Activated CD4-positive, alpha-beta T cell treated with anti-CD3 and anti-CD28 coated beads, Interleukin-2, amount 10 ng/mL, durations not matched to agents 24 days and 14 days (primary cell): ENCODE measurements at regions not wholly inside any gene's neighbourhood (a gene's known extent, or its start where the extent isn't known, plus 50 kb on each side); places are given as distances from the start of the nearest gene placed in this dataset.

Experiments
- DNase-seq: peaks from one replicate; pipeline ENCODE4 v3.0.0; 2022
- H3K27ac Mint-ChIP-seq: one replicate; pipeline ENCODE4 v1.8.0; 2022; ENCODE audit warnings: mild to moderate bottlenecking, mixed read lengths
- H3K27me3 Mint-ChIP-seq: one replicate; pipeline ENCODE4 v1.8.0; 2022; ENCODE audit warnings: mixed read lengths
- H3K36me3 Mint-ChIP-seq: one replicate; pipeline ENCODE4 v1.8.0; 2022; ENCODE audit warnings: low read depth, mild to moderate bottlenecking, mixed read lengths
- H3K4me1 Mint-ChIP-seq: one replicate; pipeline ENCODE4 v1.8.0; 2021; ENCODE audit warnings: mixed read lengths
- H3K4me3 Mint-ChIP-seq: one replicate; pipeline ENCODE4 v1.8.0; 2022; ENCODE audit warnings: mild to moderate bottlenecking, moderate library complexity, mixed read lengths
- H3K9me3 Mint-ChIP-seq: one replicate; pipeline ENCODE4 v1.8.0; 2021; ENCODE audit warnings: mixed read lengths
- intact Hi-C: fragments of 100-400 bp; cut with micrococcal nuclease; formaldehyde crosslinking; loops from one replicate; pipeline ENCODE4 v1.15.1; 2023

DNA sequence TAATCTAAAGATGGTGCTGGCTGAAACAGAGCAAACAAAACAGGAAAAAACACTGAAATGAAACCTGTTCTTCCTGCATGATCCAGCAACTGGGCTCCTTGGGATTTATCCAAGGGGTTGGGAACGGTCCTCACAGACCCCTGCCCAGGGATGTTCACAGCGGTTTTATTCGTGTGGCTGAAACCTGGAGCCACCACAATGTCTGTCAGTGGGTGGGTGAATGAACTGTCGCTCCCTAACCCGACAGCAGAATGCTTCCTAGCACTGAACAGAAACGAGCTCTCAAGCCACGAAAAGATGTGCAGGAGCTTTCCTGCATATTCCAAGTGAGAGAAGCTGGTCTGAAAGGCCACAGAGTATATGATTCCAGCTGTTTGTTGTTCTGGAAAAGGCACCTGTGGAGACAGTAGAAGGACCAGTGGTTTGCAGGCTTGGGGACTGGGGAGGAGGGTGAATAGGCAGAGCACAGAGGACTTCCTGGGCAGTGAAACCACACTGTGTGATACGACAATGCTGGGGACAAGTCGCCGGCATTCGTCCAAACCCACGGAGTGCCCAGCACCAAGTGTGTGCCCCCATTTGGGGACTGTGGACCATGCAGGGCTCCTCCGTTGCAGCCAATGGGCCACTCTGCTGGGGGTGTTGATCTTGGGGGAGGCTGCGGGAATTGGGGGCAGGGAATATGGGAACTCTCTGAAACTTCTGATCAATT, 73.9 kb downstream of the TEX29 start:
- intact Hi-C loops, result no loop called here
- H3K36me3 Mint-ChIP-seq, result no peaks in the 10 kb centered on the region
- no peaks in the 10 kb centered on the region for H3K4me1 Mint-ChIP-seq
- H3K27me3 Mint-ChIP-seq, result no peaks in the 10 kb centered on the region
- no peak for DNase-seq
- H3K4me3 Mint-ChIP-seq, result no peak overlapping the region
- H3K27ac Mint-ChIP-seq, result no peak overlapping the region
- no peaks in the 10 kb centered on the region for H3K9me3 Mint-ChIP-seq

- Mint-ChIP-seq H3K27ac (no peak overlapping the region), H3K4me1 (no peaks in the 10 kb centered on the region), H3K9me3 (no peaks in the 10 kb centered on the region), H3K4me3 (no peak overlapping the region), H3K36me3 (no peaks in the 10 kb centered on the region), H3K27me3 (no peaks in the 10 kb centered on the region)
- no peak for DNase-seq
- intact Hi-C loops, result no loop called here
Observed at GRCh38 chr13:111395511-111396393, 75.3 kb downstream of the TEX29 start.

GRCh38 chr13:111396457-111396856, 76.0 kb downstream of the TEX29 start:
- DNase-seq, result no peak
- intact Hi-C loops, result no loop called here
- Mint-ChIP-seq H3K27me3 (no peaks in the 10 kb centered on the region), H3K9me3 (no peaks in the 10 kb centered on the region), H3K36me3 (no peaks in the 10 kb centered on the region), H3K4me1 (no peaks in the 10 kb centered on the region), H3K4me3 (no peak overlapping the region), H3K27ac (no peak overlapping the region)

DNA sequence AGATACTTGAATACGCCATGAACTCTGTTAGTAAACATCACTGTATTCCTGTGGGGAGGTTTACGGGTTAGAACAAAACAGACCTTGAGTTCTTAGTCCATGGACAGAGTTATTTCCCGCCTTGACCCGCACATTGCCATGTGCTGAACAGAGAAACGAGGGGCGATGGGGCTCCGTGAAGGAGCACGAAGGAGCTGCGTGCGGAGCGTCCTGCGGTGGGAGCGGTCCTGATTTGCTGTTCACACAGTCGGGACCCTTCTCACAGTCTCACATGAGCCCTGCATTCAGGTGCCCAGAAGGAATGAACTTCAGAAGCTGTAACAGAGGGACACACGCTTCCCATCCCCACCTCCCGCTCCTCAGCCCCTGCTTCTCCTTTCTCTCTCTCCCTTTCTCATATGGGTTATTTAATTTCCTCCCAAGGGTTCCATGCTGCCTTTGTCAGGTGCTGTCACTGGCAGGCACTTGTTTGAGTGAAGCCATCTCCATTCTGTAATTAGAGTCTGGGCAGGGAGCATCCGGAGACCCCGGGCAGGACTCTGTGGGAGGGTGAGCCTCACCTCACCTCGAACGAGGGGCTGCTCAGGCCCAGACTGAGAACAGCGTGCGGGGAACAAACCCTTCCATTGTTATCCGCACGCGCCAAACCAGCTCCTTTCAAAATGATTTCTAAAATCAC, 76.9 kb downstream of the TEX29 start:
- no peak overlapping the region for H3K4me3 Mint-ChIP-seq

DNA sequence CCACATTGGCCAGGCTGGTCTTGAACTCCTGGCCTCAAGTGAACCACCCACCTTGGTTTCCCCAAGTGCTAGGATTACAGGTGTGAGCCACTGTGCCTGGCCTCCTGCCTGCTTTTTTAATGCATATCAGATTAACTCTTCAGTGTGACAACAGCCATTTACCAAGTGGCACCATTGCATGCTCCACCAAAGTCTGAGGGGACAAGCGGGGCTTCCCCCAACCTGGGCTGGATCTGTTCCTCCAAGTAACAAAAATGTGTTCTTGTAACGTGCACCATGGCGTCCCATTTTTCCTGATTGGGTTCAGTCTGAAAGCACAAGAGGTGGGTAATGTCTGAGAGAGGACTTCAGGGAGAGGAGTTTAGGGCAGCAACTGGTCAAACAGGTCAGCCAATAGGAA, 77.8 kb downstream of the TEX29 start:
- Mint-ChIP-seq H3K9me3 (no peaks in the 10 kb centered on the region), H3K4me3 (no peak overlapping the region), H3K4me1 (no peaks in the 10 kb centered on the region), H3K27me3 (no peaks in the 10 kb centered on the region), H3K27ac (no peak overlapping the region), H3K36me3 (no peaks in the 10 kb centered on the region)
- intact Hi-C loops, result no loop called here
- no peak for DNase-seq

More for the DNA sequence above, 76.9 kb downstream of the TEX29 start:
- no peaks in the 10 kb centered on the region for H3K9me3 Mint-ChIP-seq
- H3K27me3 Mint-ChIP-seq, result no peaks in the 10 kb centered on the region
- intact Hi-C loops, result no loop called here
- no peaks in the 10 kb centered on the region for H3K36me3 Mint-ChIP-seq
- no peak for DNase-seq
- H3K27ac Mint-ChIP-seq, result no peak overlapping the region
- no peaks in the 10 kb centered on the region for H3K4me1 Mint-ChIP-seq

DNA sequence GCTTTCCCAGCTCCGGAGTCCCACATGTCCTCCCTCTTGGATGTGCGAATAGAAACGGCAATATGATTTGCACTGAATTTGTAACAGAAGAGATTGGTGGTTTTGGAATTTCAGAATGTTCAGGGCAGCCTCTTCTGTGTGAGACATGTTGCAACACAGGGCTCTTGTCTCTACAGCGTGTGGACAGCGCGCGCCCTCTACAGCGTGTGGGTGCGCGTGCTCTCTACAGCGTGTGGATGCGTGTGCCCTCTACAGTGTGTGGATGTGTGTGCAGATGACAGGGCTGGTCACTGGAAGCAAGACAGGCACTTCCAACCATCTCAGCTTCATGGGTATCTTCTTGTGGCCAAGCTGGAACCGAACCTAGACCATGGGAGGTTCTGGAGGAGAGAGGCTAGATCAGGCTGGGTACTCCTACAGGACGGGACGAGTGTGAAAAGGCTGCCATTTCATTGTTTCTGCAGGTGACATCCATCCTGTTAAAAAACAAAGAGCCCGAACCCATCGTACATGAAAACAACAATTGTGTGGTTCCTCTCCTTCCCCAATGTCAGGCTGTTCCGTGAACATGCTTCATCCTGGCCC, 78.4 kb downstream of the TEX29 start:
- no peak overlapping the region for H3K27ac Mint-ChIP-seq
- H3K4me1 Mint-ChIP-seq, result no peaks in the 10 kb centered on the region
- DNase-seq, result no peak
- intact Hi-C loops, result no loop called here
- no peaks in the 10 kb centered on the region for H3K36me3 Mint-ChIP-seq
- no peak overlapping the region for H3K4me3 Mint-ChIP-seq
- no peaks in the 10 kb centered on the region for H3K9me3 Mint-ChIP-seq
- H3K27me3 Mint-ChIP-seq, result no peaks in the 10 kb centered on the region

DNA sequence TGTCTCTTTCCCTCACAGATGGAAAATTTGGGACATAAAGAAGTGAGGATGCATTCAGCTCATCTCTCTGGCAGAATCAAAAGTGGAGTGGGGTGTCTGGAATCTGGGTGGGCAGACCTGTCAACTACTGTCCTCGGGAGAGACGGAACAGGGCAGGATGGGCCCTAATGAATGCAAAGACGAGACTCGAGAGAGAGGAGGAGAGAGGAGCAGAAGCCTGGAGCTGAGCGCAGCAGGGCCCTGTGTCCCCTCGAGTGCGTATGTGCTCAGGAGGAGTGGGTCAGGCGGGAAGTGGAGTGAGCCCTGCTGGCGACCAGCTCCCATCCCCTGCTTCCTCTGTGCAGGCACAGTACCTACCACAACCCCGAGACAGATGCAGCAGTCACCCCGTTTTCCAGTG, 78.9 kb downstream of the TEX29 start:
- Mint-ChIP-seq H3K9me3 (no peaks in the 10 kb centered on the region), H3K4me1 (no peaks in the 10 kb centered on the region), H3K27ac (no peak overlapping the region), H3K4me3 (no peak overlapping the region), H3K27me3 (no peaks in the 10 kb centered on the region), H3K36me3 (no peaks in the 10 kb centered on the region)
- DNase-seq, result no peak
- intact Hi-C loops, result no loop called here

- Mint-ChIP-seq H3K9me3 (no peaks in the 10 kb centered on the region), H3K4me1 (no peaks in the 10 kb centered on the region), H3K27me3 (no peaks in the 10 kb centered on the region), H3K27ac (no peak overlapping the region), H3K36me3 (no peaks in the 10 kb centered on the region), H3K4me3 (no peak overlapping the region)
- DNase-seq, result no peak
- intact Hi-C loops, result loop anchor here (5.0 kb wide), 1 partner anchor 333 kb away; no protein-coding TSS in a partner anchor
Observed at GRCh38 chr13:111399776-111400538, 79.5 kb downstream of the TEX29 start.

- intact Hi-C loops, result loop anchor here (5.0 kb wide), 1 partner anchor 334 kb away; no protein-coding TSS in a partner anchor
- H3K36me3 Mint-ChIP-seq, result no peaks in the 10 kb centered on the region
- H3K4me3 Mint-ChIP-seq, result no peak overlapping the region
Observed at GRCh38 chr13:111401151-111401550, 80.7 kb downstream of the TEX29 start.

GRCh38 chr13:111401755-111402154, 81.3 kb downstream of the TEX29 start:
- H3K36me3 Mint-ChIP-seq, result no peaks in the 10 kb centered on the region
- no peak overlapping the region for H3K4me3 Mint-ChIP-seq
- H3K27ac Mint-ChIP-seq, result no peak overlapping the region
- no peaks in the 10 kb centered on the region for H3K9me3 Mint-ChIP-seq
- no peak for DNase-seq
- H3K4me1 Mint-ChIP-seq, result no peaks in the 10 kb centered on the region
- intact Hi-C loops, result loop anchor here (5.0 kb wide), 1 partner anchor 334 kb away; no protein-coding TSS in a partner anchor
- no peaks in the 10 kb centered on the region for H3K27me3 Mint-ChIP-seq

More at GRCh38 chr13:111401151-111401550, 80.7 kb downstream of the TEX29 start:
- no peak for DNase-seq
- no peaks in the 10 kb centered on the region for H3K9me3 Mint-ChIP-seq
- no peak overlapping the region for H3K27ac Mint-ChIP-seq
- H3K27me3 Mint-ChIP-seq, result no peaks in the 10 kb centered on the region
- H3K4me1 Mint-ChIP-seq, result no peaks in the 10 kb centered on the region

DNA sequence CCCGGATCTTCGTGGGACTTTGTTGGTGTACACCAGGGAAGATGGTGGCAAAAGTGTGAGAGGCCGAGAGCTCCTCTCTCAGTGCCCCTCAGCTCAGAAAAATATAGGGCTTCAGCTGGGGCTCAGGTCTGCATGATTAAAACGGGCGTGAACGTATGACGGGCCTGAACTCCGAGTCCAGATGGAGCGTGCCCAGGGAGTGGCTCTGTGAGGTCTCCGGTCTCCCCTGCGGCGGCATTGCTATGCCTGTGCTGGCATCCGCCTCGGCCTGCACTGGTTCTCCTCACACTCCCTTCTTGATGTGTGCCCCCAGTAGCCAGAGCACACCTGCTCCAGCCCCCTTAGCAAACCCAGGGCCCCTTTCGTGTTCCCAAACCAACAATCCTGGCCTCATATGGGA, 82.0 kb downstream of the TEX29 start:
- H3K27ac Mint-ChIP-seq, result no peak overlapping the region
- H3K9me3 Mint-ChIP-seq, result no peaks in the 10 kb centered on the region
- no peaks in the 10 kb centered on the region for H3K27me3 Mint-ChIP-seq
- H3K4me1 Mint-ChIP-seq, result no peaks in the 10 kb centered on the region
- DNase-seq, result no peak
- intact Hi-C loops, result loop anchor here (5.0 kb wide), 1 partner anchor 335 kb away; no protein-coding TSS in a partner anchor
- H3K36me3 Mint-ChIP-seq, result no peaks in the 10 kb centered on the region
- no peak overlapping the region for H3K4me3 Mint-ChIP-seq

DNA sequence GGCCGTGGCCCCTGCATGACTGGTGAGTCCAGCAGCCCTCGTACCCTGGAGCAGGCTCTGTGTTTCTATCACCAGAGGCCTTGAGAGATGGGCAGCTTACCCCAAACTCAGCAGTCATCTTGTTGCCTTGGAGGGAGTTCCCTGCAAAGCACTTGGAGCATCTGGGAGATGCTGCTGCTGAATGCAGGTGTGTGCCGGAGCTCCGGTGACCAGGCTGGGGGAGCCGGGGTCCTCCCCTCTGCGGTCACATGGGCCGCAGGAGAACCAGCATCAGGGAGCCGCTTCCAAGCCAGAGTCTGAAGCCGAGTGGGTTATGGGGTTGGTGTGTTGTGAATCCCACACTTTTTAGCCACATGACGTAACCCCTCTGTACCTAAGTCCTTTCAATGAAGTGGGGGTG, 82.8 kb downstream of the TEX29 start:
- no peaks in the 10 kb centered on the region for H3K36me3 Mint-ChIP-seq
- H3K27me3 Mint-ChIP-seq, result no peaks in the 10 kb centered on the region
- no peak for DNase-seq
- no peaks in the 10 kb centered on the region for H3K9me3 Mint-ChIP-seq
- no peak overlapping the region for H3K4me3 Mint-ChIP-seq
- H3K27ac Mint-ChIP-seq, result no peak overlapping the region
- H3K4me1 Mint-ChIP-seq, result no peaks in the 10 kb centered on the region
- intact Hi-C loops, result loop anchor here (5.0 kb wide), 1 partner anchor 336 kb away; no protein-coding TSS in a partner anchor

DNA sequence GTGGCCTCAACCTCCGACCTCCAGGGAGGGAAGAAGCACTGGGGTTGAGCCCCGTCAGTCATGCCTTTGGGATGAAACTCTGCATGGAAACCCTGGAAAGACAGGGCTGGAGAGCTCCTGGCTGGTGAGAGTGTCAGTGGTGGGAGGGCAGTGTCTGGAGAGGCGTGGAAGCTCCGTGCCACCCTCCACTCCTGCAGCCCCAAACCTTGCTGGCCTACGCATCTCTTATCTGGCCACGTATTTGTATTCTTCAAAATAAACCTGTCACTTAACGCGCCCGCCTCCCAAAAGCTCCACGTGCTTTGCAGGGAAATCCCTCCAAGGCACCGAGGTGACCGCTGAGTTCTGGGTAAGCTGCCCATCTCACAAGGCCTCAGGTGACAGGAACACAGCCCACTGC, 84.3 kb downstream of the TEX29 start:
- no peak for DNase-seq
- Mint-ChIP-seq H3K4me1 (no peaks in the 10 kb centered on the region), H3K27me3 (no peaks in the 10 kb centered on the region), H3K9me3 (no peaks in the 10 kb centered on the region), H3K36me3 (no peaks in the 10 kb centered on the region), H3K4me3 (no peak overlapping the region), H3K27ac (no peak overlapping the region)
- intact Hi-C loops, result loop anchor here (5.0 kb wide), 1 partner anchor 337 kb away; no protein-coding TSS in a partner anchor
